Transverse colon (tissue), 4 donors: ENCODE measurements at regions not wholly inside any gene's neighbourhood (a gene's known extent, or its start where the extent isn't known, plus 50 kb on each side); places are given as distances from the start of the nearest gene placed in this dataset.

ENCODE experiments used
- CTCF ChIP-seq, 5 experiments: fragments of 200-600 bp in 3 of 5; fragments of 450-650 bp in 2 of 5; sonication (generic) in 3 of 5; IDR thresholded peaks; 1 replicate in 2 of 5; 2 replicates in 3 of 5; pipeline ENCODE4 v1.5.1; 2016 to 2017; ENCODE audit warnings: antibody characterized with exemption in 5 of 5, inconsistent platforms in 3 of 5, mild to moderate bottlenecking in 2 of 5, moderate library complexity in 1 of 5
- EP300 ChIP-seq: sonication (generic); formaldehyde crosslinking; IDR thresholded peaks from one replicate; pipeline ENCODE4 v1.6.1; 2017; ENCODE audit warnings: antibody characterized with exemption, low read depth
- POLR2A ChIP-seq: fragments of 450-650 bp; IDR thresholded peaks from one replicate; pipeline ENCODE4 v1.6.1; 2016; ENCODE audit warnings: antibody characterized with exemption, mild to moderate bottlenecking, moderate library complexity
- POLR2AphosphoS5 ChIP-seq, 3 donors: sonication (generic); formaldehyde crosslinking; IDR thresholded peaks; one replicate each; pipeline ENCODE4 v1.6.1; 2016; ENCODE audit warnings: antibody characterized with exemption in 3 of 3

- TF ChIP-seq CTCF (IDR thresholded peaks at IDR 0.05) (no peak), POLR2AphosphoS5 (IDR thresholded peaks at IDR 0.05) (no peak), POLR2A (no peak), EP300 (no peak)
Measured at GRCh38 chr4:52298444-52298843, 247.3 kb downstream of the SPATA18 start.
